ENCODE measurements at regions not wholly inside any gene's neighbourhood (a gene's known extent, or its start where the extent isn't known, plus 50 kb on each side); places are given as distances from the start of the nearest gene placed in this dataset.

DNA sequence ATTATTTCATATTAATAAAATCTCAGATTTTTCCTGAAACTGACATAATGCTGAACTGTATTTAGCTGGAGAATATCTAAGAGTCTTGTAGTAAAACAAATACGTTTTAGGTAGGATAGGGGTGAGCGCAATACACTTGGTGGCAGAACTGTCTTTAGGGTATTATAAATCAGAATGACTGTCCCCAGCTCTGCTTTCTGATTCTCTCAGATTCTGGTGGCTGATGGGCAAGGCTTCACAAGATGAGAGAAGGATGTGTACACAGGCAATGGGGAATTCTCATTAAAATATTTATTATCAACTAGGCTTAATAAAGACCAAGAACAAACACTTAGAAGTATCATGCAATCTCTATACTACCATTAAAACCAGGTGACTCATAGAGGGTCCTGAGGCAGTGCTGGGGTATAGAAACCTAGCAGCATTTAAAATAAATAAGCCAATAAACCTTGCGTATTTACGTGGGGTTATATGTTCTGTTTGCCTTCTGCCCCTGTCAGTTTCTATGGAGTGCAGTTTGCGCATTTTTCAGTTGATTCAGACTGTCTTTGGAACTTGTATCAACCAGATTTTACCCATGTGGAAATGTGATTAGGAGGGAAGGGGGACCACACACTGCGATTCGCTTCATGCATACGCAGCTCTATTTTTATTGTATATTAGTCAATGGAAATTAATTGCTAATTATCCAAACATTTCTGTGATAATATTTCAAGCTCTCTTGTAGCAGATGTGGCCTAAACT is 1150.7 kb upstream of the WWC1 start:
- no peak for TF ChIP-seq POLR2A (IDR thresholded peaks at IDR 0.05)
- TF ChIP-seq, protein P1, sequence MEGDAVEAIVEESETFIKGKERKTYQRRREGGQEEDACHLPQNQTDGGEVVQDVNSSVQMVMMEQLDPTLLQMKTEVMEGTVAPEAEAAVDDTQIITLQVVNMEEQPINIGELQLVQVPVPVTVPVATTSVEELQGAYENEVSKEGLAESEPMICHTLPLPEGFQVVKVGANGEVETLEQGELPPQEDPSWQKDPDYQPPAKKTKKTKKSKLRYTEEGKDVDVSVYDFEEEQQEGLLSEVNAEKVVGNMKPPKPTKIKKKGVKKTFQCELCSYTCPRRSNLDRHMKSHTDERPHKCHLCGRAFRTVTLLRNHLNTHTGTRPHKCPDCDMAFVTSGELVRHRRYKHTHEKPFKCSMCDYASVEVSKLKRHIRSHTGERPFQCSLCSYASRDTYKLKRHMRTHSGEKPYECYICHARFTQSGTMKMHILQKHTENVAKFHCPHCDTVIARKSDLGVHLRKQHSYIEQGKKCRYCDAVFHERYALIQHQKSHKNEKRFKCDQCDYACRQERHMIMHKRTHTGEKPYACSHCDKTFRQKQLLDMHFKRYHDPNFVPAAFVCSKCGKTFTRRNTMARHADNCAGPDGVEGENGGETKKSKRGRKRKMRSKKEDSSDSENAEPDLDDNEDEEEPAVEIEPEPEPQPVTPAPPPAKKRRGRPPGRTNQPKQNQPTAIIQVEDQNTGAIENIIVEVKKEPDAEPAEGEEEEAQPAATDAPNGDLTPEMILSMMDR (IDR thresholded peaks at IDR 0.05 in 8 of 11, conservative IDR thresholded peaks at IDR 0.05 in 3 of 11) = no peak
- TF ChIP-seq POLR2AphosphoS5 (IDR thresholded peaks at IDR 0.05) = no peak
